ENCODE measurements at regions not wholly inside any gene's neighbourhood (a gene's known extent, or its start where the extent isn't known, plus 50 kb on each side); places are given as distances from the start of the nearest gene placed in this dataset.

DNA sequence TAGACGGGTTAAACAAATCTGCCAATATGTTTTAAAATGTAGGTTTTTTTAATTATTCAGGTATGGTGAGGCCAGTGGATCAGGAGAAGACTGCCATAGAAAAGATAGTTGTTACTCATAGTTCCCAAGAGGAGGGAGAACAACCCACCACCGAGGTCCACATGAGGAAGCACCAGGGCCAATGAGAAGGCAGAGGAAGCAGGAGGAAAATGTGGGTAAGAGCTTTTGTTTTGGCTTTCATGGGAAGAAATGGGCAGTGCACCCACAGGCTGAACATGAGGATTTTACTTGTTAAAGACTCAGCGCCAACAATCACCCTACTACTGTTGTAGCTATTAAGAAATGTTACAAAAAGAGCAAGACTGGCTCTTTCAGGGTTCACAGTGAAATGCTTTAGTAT, 191.8 kb upstream of the HNMT start:
- TF ChIP-seq, protein P1, sequence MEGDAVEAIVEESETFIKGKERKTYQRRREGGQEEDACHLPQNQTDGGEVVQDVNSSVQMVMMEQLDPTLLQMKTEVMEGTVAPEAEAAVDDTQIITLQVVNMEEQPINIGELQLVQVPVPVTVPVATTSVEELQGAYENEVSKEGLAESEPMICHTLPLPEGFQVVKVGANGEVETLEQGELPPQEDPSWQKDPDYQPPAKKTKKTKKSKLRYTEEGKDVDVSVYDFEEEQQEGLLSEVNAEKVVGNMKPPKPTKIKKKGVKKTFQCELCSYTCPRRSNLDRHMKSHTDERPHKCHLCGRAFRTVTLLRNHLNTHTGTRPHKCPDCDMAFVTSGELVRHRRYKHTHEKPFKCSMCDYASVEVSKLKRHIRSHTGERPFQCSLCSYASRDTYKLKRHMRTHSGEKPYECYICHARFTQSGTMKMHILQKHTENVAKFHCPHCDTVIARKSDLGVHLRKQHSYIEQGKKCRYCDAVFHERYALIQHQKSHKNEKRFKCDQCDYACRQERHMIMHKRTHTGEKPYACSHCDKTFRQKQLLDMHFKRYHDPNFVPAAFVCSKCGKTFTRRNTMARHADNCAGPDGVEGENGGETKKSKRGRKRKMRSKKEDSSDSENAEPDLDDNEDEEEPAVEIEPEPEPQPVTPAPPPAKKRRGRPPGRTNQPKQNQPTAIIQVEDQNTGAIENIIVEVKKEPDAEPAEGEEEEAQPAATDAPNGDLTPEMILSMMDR (IDR thresholded peaks at IDR 0.05): no peak
- TF ChIP-seq POLR2A (IDR thresholded peaks at IDR 0.05): no peak
